ENCODE measurements at regions not wholly inside any gene's neighbourhood (a gene's known extent, or its start where the extent isn't known, plus 50 kb on each side); places are given as distances from the start of the nearest gene placed in this dataset.

- no peaks in the 10 kb centered on the region for H3K36me3 ChIP-seq
- H3K27me3 ChIP-seq = no peaks in the 10 kb centered on the region
- intact Hi-C loops (cut with DNase I) = no loop called here
- H3K9me3 ChIP-seq = no peaks in the 10 kb centered on the region
- no peak overlapping the region for H3K4me3 ChIP-seq
- TF ChIP-seq POLR2AphosphoS5 (IDR thresholded peaks at IDR 0.05; ENCODE audit: insufficient read depth in 1 of 2, low read depth in 1 of 2) (no peak), CTCF (IDR thresholded peaks at IDR 0.05) (no peak)
- no peak overlapping the region for H3K27ac ChIP-seq
- peak in 1 of 2 donors; percentile 64 for DNase-seq (ENCODE audit: extremely low spot score in 2 of 2)
- no peaks in the 10 kb centered on the region for H3K4me1 ChIP-seq
Observed at GRCh38 chr1:38454749-38455441, 404.7 kb downstream of the RRAGC start.

GRCh38 chr1:38454236-38454635, 405.3 kb downstream of the RRAGC start:
- H3K27ac ChIP-seq = no peak overlapping the region
- H3K27me3 ChIP-seq = no peaks in the 10 kb centered on the region
- H3K9me3 ChIP-seq = no peaks in the 10 kb centered on the region
- H3K36me3 ChIP-seq = no peaks in the 10 kb centered on the region
- no peak overlapping the region for H3K4me3 ChIP-seq
- peak in 1 of 2 donors; percentile 72 for DNase-seq (ENCODE audit: extremely low spot score in 2 of 2)
- intact Hi-C loops (cut with DNase I) = no loop called here
- no peak for TF ChIP-seq CTCF (IDR thresholded peaks at IDR 0.05)
- no peak for TF ChIP-seq POLR2AphosphoS5 (IDR thresholded peaks at IDR 0.05; ENCODE audit: insufficient read depth in 1 of 2, low read depth in 1 of 2)
- no peak for TF ChIP-seq POLR2A (IDR thresholded peaks at IDR 0.05)
- no peaks in the 10 kb centered on the region for H3K4me1 ChIP-seq

- TF ChIP-seq POLR2A (IDR thresholded peaks at IDR 0.05) (no peak), CTCF (IDR thresholded peaks at IDR 0.05) (no peak)
- H3K36me3 ChIP-seq = no peaks in the 10 kb centered on the region
- no peaks in the 10 kb centered on the region for H3K4me1 ChIP-seq
- no peaks in the 10 kb centered on the region for H3K27me3 ChIP-seq
- no peak overlapping the region for H3K4me3 ChIP-seq
- H3K27ac ChIP-seq = no peak overlapping the region
- H3K9me3 ChIP-seq = no peaks in the 10 kb centered on the region
- intact Hi-C loops (cut with DNase I) = no loop called here
- peak in 1 of 2 donors; percentile 49 for DNase-seq (ENCODE audit: extremely low spot score in 2 of 2)
Observed at GRCh38 chr1:38452246-38452645, 405.7 kb upstream of the POU3F1 start.

GRCh38 chr1:38451541-38451993, 405.0 kb upstream of the POU3F1 start:
- intact Hi-C loops (cut with DNase I) = no loop called here
- Histone ChIP-seq H3K27ac (no peak overlapping the region), H3K4me3 (no peak overlapping the region), H3K4me1 (no peaks in the 10 kb centered on the region), H3K36me3 (no peaks in the 10 kb centered on the region), H3K27me3 (no peaks in the 10 kb centered on the region), H3K9me3 (no peaks in the 10 kb centered on the region)
- TF ChIP-seq POLR2A (IDR thresholded peaks at IDR 0.05) (no peak), CTCF (IDR thresholded peaks at IDR 0.05) (no peak), POLR2AphosphoS5 (IDR thresholded peaks at IDR 0.05; ENCODE audit: insufficient read depth in 1 of 2, low read depth in 1 of 2) (no peak)
- peak in 1 of 2 donors; percentile 14 for DNase-seq (ENCODE audit: extremely low spot score in 2 of 2)

GRCh38 chr1:38448893-38449292, 402.3 kb upstream of the POU3F1 start:
- TF ChIP-seq POLR2AphosphoS5 (IDR thresholded peaks at IDR 0.05; ENCODE audit: insufficient read depth in 1 of 2, low read depth in 1 of 2) = no peak
- no peak for TF ChIP-seq POLR2A (IDR thresholded peaks at IDR 0.05)
- no peak for TF ChIP-seq CTCF (IDR thresholded peaks at IDR 0.05)
- Histone ChIP-seq H3K9me3 (no peaks in the 10 kb centered on the region), H3K27me3 (no peaks in the 10 kb centered on the region), H3K4me3 (no peak overlapping the region), H3K4me1 (no peaks in the 10 kb centered on the region), H3K27ac (no peak overlapping the region), H3K36me3 (no peaks in the 10 kb centered on the region)
- DNase-seq (ENCODE audit: extremely low spot score in 2 of 2) = no peak
- intact Hi-C loops (cut with DNase I) = no loop called here

Measured in vagina (tissue), 2 donors.